GM19372 (cell line): ENCODE measurements at regions not wholly inside any gene's neighbourhood (a gene's known extent, or its start where the extent isn't known, plus 50 kb on each side); places are given as distances from the start of the nearest gene placed in this dataset.

Experiments used
- ATAC-seq: cut with Tn5 transposase; IDR thresholded peaks from one replicate; pipeline ENCODE4 v1.9.1; 2021; ENCODE audit warnings: mild to moderate bottlenecking, low read depth, moderate library complexity; ENCODE audit not compliant: unreplicated experiment

DNA sequence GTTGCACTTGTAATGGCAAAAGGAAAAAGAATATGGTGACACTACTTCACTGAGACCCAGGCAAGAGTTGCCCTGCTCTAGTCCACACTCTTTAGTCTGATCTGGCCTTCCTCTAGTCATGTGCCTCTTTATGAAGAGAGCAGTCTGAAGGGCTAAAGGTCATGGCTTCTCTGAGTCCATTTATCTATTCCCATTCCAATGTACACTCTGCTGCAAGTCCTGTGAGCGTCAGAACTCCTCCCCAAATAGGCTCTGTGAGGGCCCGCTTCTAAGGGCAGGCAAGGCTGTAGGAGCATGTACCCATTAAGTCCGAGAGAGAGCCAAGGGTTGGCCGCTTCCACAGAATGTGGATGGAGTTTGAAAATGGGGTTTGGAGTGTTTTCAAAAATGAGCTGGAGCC lies 209.3 kb downstream of the AHR start:
- ATAC-seq, result no peak

DNA sequence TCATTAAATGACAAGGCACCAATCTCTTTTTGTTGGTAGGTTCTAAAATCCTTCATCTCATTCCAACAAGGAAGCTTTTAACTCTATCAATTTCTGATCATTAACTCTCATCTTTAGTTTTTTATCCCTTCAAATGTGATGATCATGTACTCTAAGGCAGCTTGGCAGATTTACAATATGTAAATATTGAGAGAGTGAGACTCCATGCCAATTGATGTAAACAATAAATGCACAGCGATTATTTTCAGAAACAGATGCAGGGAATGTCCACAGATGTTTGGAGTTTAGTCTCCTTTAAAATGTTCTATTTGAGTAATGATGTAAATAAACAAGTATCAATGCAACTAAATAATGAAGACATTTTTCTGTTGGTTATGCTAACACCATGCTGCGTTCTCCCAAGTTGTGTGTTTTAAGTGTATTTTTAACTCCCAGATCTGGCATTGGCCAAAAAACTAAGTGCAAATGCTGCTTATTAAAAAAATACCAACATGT lies 213.8 kb downstream of the AHR start:
- ATAC-seq, result no peak

DNA sequence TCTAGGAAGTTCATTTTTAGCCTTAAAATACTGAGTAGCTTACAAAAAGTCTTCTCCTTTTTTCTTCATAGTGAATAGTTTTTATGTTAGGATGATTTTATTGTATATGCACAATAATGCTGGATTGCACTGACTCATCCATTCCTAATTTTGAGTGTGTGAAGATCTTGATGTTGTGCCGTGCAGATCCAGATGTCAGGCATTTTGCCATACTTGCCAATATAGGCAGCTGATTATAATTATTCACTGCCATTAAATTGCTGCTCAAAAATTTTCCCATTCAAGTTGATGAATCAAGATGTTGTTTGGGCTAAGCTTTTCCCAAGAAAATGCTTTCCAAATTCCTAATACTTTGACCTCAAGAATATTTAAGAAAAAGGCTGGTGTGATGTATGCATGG lies 218.3 kb downstream of the AHR start:
- ATAC-seq, result no peak

DNA sequence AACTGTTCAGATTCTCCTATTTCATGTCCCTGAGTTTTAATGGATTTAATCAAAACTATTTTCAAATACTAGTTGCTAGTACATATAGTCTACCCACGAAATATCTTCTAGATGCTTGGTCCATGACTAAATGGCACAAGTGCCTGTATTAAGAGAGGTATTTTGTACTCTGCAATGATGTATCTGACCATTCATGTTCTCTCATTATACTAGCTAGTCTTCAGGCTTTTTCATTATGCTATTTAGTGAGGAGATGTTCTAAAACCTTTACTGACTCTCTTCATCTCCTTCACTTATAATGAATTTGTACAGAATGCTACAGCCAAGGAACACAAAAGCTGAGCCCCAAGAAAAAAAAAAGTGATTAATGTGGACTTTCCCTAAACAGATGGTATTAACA lies 222.5 kb downstream of the AHR start:
- no peak for ATAC-seq

DNA sequence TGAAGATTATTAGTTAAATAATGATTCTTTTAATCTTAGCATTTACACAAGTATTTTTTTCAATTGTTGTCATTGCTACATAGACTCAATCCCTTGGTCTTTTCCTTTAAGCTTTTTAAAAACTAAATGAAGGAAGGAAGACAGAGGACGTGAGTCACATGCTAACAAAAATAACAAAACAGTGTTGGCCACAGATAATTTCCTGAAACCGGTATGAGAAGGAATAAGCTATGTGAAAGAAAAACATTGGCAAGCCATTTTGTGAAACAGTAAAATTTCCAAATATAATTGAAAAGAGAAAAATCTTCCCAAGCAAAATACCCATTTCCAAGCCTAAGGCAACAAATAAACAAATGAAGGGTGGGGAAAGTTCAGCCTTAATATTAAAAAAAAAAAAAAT lies 223.0 kb downstream of the AHR start:
- no peak for ATAC-seq

DNA sequence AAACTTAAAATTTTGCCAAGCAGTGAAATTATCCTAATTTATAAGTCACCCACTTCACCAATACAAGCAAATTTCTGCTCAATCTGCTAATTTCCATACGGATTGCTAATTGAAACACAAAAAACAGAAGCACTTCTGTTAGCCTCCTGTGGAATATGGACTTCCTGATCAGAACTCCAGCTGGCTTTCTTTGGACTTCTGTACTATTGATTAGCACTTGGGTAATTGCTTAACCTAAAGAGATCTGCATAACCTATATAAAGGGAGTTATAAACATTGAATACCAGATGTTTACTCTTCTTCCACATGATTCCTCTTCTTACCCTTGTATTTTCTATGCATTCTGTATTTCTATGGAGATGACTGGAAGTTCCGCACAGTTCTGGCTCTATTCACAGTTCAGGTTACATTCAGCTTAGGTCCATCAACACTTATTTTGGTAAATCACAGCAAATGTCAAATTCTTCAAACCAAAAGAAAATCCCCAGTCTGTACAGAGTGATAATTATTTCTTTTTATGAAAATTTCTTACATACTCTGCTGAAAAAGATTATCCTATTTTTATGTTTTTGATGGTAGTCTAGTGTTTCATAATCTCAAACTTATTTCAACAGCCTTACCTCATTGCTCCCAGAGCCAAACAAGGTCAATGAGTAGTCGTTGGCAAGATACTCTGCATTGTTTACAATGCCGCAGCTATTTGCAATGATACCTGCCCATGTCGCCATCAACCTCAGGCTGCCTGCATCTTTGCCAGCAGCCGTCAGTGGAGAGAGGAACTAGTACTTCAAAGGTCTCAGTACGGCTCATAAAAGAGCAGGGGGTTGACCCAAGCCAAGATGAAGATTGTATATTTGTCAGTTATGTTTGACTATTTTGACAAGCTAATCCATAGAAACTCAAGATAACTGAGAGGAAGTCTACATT lies 225.6 kb downstream of the AHR start:
- ATAC-seq, result no peak

DNA sequence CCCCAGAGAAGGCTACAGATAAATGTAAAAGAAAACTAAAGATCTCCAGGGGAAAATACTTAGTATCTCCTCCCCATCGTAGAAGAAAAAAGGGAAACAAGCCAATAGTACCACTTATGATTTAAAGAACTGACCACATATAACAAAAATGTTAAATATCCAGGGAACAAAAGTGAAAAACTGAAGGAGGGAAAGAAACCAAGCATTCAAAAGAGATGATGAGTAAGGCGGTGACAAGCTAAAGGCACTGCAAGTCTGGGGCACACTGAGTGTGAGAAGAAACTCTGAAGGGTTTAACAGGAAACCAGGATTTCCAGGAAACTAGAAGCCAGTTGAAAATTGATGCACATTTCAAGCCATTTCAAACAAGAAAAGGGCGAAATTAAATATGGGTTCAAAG lies 226.3 kb downstream of the AHR start:
- no peak for ATAC-seq

DNA sequence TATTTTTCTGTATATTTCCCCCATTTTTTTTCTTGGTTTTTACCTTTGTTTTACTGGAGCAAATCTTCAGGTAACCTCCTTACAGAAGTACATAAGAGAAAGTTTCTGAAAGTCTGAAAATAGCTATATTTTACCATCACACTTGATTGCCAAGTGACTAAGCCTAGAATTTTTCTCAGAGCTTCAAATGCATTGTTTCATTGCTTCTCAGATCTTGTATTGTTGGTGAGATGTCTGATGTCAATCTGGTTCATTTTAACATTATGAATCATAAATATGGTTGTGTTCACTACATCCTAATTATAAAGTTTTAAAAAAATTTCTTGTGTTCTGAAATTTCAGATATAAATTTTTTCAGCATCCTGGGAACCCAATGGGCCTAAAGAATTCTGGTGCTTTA lies 228.2 kb downstream of the AHR start:
- ATAC-seq, result no peak

DNA sequence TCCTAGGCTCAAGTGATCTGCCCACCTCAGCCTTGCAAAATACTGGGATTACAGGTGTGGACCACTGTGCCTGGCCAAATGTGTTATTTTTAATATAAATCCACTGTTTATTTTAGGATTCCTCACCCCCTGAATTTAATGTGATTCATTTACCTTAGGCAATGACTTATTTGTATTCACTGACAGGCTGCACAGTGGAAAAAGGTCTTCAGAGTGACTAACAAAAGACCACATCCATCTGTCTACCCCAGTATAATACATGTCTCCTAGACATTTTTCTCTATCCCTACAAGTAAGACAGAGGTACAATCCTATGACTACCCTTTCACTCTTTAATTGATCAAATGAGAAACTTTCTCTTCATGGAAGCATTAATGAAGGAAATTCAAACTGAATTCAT lies 230.2 kb downstream of the AHR start:
- no peak for ATAC-seq

DNA sequence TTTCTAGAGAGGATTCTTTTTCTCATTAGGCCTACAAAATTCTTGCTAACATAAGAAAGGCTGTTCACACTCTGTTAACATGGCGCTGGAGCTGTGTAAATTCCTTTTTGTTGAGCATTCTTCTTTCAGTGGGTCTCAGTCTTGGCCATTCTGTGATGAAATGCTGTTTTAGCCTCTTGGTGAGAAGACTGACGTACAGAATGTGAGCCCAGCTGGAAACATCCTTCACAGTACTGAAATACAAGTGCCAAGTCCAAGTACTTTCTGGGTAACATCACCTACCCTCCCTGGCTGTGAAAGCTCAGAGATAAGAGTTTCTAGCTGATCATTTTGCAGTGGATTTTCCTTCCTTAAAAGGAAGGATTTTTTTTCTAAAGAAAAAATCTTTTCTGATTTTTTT lies 231.8 kb downstream of the AHR start:
- no peak for ATAC-seq

DNA sequence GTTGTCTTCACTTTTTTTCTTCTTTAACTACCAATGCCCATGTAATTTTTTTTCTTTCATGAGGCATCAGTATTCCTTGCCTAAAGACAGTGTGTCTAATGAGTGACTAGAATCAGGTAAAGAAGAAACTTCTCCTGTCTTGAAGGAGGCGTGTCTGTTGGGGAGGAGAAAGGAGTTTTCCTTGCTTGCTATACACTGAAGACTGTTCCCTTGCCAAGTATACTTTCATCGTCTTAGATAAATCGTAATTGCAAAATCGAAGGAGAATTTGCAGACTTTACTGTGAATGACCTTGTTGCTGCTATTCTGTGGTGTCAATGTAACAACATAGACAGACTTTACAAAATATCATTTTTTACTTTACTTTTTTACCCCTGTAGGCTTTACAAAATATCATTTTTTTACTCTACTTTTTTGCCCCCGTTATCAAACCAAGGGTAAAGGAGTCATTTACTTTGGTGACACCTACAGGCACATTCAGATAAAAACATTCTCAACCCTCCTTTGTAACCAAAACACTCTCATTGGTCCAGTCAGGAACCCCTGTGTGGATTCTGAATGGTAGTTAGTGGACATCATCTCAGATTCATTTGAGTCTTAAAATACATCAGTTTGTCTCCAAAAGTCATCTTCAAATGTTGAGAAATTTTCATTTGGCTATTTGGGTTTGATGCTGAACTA lies 232.4 kb downstream of the AHR start:
- ATAC-seq, result no peak

DNA sequence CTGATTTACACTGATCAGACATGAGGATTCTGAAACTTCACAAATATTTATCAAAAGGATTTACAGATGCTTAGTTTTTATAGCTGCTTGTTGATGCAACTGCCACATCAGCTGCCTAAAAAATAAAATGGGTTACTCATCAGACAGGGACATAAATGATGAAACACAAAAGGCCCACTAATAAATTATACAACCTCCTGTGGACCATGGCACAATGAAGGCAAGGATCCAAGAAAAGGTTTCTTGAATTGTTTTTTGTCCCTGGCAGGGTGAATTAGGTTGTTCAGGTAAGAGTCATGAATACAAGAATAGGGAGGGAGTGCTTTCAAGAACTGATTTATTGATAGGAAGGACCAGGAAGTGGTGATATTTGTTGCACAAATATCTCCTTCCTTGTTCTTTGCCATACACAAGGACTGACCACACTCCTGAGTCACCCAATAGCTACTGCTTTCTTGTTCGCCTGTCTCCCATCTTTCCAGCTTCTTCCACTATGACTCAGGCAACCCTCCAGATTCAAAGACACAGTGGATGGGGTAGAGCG lies 234.5 kb downstream of the AHR start:
- no peak for ATAC-seq

DNA sequence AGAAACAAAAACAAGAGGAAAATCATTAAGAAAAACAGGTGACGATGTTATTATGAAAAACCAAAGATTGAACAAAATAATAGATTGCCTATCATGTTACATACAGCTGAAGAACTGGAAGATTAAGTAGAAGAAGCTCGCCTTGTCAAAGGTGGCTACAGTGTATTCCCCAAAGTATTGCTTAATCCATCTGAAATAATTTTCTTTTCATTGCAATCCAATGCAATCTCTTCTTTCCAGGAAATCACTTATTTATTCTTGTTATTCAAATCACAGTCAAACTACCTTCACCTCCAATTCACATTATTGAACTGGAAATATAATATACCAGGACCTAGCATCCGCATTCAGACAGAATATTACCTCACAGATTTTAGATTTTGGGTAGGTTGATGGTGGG lies 235.9 kb downstream of the AHR start:
- ATAC-seq, result no peak

DNA sequence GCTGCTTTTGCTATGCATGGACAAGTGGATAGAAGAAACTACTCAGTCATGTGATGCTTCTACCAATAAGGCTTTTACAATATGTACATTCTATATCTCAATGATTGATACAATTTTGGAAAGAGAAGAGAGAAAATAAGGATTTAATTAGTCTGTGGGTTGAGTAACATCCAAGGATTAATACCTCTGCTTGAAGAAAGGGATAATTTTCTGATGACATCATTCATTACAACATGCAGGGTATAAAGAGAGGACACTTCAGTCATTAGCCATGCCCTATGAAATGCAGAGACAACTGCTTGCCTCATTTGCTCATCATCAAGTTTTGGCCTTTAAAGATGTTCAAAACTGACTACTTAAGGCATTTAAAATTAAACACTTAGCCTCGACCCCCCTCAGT lies 237.3 kb downstream of the AHR start:
- ATAC-seq, result no peak

DNA sequence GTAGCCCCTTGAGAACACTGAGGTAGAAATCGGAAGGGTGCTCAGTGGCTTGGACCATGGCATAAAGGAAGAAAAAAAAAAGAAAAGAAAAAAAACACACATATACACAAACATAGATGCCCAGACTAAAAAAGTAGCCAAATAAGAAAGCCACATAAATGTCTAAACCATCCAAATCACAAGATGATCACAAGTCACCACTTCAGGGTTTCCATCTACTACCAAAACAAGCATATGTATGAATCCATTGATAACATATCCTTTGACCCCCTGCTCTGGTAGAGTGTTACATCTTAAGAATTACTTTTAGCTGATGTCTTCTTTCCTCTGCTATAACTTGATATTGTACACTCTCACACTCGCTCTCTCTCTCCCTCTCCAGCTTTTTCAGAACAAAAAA lies 245.9 kb downstream of the AHR start:
- ATAC-seq, result no peak

DNA sequence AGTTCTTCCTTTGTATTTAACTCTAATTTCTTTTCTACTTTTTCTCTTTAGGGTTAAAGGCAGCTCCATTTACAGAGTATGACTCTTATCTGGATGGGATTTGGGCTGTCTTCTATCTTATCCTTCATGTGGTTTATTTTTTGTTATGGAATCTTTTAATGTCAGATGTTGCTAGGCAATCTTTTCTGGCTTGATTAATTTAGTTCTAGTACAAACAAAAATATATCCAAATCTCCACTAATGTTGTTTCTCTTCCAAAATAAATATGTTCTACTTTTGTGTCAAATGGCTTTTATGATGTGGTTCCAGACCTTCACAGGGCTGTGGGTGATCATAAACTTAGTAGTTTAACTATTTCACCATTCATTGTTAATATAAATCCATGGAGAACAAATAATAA lies 246.9 kb downstream of the AHR start:
- ATAC-seq, result no peak

DNA sequence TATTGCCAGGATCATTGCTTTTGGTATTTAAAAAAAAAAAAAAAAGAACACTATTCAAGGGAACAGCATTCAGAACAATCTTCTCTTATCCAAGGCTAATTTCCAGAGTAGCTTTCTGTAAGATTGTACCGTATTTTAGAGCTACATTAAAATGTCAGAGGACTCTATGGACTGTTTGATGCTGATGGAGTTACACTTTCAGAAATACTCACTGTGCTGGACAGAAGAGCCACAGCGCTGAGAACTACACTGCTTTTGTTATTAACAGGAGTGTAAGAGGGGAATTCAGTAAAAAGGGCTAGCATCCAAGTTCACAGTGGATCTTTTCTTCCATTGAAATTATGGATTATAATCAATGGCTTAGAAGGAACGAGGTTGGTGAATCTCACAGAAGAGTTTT lies 247.7 kb downstream of the AHR start:
- ATAC-seq, result no peak

DNA sequence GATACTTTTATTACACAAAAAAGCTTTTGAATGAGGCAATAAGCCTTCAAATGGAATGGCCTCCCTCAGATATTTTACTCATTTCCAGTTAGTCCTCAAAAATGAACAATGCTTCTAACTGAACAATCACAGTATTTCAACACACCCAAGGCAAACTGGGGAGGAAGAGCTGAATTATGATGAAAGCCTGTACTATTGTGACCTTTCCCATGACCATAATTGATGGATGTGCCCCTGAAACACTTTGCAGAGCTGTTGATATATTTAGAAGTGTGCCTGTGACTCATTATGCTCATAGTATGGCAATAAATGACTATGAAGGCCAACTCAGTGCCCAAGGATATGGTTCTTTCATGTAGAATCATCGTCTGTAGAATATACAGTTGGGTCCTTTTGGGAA lies 248.1 kb downstream of the AHR start:
- no peak for ATAC-seq

DNA sequence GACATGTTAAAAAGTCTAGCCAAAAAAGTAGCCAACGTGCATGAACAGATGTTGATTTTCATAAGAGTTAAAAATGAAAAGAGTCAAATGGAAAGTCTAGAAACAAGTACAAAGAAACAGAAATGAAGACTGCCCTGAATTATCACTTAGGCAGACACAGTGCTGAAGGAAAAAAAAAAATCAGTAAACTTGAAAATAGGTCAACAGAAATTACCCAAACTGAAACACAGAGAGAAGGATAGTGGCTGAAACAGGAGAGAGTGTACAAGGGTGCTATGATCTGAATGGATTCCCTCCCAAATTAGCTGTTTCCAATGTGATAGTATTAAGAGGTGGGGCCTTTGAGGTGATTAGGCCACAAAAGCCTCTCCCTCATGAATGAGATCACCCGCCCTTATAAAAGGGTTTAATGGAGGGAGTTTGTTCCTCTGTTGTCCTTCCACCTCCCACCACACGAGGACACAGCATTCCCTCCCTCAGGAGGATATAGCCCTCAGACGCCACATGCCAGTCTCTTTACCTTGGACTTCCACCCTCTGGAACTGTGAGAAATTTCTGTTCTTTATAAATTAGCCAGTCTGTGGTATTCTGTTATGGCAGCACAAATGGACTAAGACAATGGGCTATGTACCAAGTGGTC lies 249.7 kb downstream of the AHR start:
- no peak for ATAC-seq

DNA sequence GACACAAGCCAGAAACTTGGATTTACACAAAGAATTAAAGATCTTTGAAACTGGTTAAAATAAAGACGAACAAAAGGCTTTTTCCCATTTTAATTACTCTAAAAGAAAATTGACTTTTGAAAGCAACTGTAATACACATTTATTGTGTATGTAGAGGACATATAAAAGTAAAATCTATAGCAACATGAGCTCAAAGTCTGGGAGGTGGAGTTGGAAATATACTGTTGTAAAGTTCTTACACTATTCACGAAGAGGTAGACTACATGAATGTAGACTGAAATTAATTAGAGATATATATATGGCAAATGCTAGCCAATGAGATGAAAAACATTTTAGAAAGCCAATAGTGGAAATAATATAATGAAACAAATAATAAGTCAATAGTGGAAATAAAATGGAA lies 251.0 kb downstream of the AHR start:
- ATAC-seq, result no peak

DNA sequence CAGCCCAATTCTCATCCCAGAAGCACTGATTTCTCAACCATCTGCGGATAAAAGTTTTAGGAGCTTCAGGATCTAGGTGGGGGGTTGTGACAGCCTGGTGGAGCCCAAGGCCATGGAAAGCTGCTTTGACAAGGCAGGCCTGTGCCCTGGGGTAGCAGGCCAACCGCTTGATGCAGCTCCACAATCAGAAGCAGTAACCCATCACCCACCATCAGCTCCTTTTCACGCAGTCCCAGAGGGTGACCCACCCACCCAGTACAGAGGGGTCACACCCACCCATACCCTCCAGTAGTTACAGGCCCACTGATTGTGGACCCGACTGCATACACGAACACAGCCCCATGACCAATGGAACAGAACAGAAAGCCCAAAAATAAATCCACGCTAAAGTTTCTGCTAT lies 253.9 kb downstream of the AHR start:
- no peak for ATAC-seq
